ENCODE measurements at regions not wholly inside any gene's neighbourhood (a gene's known extent, or its start where the extent isn't known, plus 50 kb on each side); places are given as distances from the start of the nearest gene placed in this dataset.

DNA sequence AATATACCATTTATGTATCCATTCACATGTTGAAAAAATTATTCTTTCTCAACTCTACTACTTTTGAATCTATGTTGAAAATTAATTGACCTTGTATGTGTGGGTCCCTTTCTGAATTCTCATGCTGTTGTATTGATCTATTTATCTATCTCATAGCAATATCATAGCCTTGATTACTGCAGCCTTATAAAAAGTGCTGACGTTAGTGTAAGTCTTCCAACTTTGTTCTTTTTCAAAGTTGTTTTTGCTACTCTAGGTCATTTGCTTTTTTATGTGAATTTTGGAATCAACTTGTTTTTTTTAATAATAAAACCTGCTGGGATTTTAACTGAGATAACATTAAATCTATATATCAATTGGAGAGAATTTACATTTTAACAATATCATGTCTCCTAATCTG, 52.2 kb upstream of the PAX3 start:
- TF ChIP-seq, protein P1, sequence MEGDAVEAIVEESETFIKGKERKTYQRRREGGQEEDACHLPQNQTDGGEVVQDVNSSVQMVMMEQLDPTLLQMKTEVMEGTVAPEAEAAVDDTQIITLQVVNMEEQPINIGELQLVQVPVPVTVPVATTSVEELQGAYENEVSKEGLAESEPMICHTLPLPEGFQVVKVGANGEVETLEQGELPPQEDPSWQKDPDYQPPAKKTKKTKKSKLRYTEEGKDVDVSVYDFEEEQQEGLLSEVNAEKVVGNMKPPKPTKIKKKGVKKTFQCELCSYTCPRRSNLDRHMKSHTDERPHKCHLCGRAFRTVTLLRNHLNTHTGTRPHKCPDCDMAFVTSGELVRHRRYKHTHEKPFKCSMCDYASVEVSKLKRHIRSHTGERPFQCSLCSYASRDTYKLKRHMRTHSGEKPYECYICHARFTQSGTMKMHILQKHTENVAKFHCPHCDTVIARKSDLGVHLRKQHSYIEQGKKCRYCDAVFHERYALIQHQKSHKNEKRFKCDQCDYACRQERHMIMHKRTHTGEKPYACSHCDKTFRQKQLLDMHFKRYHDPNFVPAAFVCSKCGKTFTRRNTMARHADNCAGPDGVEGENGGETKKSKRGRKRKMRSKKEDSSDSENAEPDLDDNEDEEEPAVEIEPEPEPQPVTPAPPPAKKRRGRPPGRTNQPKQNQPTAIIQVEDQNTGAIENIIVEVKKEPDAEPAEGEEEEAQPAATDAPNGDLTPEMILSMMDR (conservative IDR thresholded peaks at IDR 0.05 in 1 of 2, IDR thresholded peaks at IDR 0.05 in 1 of 2; ENCODE audit: low read depth in 1 of 2, low read length in 2 of 2) = no peak
- no peak for TF ChIP-seq EZH2 (IDR thresholded peaks at IDR 0.05; ENCODE audit: low read length, missing control alignments)
- Histone ChIP-seq H3K4me1 (ENCODE audit: control insufficient read depth, extremely low read depth, insufficient read depth, low read length) (no peaks in the 10 kb centered on the region), H3K4me3 (replicated peaks in 1 of 4; ENCODE audit: control extremely low read depth in 1 of 4, insufficient read depth in 1 of 4, low read depth in 3 of 4, low read length in 4 of 4) (no peak overlapping the region), H3K4me2 (ENCODE audit: extremely low read depth, insufficient read depth, low read length) (no peak overlapping the region), H3K9ac (ENCODE audit: insufficient read depth, low read length) (no peak overlapping the region), H3K79me2 (ENCODE audit: control insufficient read depth, insufficient read depth, low read length) (no peaks in the 10 kb centered on the region), H3K36me3 (ENCODE audit: control insufficient read depth, insufficient read depth, low read length) (no peaks in the 10 kb centered on the region), H2AFZ (ENCODE audit: low read length) (no peak overlapping the region), H3K27me3 (ENCODE audit: control insufficient read depth, insufficient read depth, low read length) (no peaks in the 10 kb centered on the region), H4K20me1 (ENCODE audit: control insufficient read depth, extremely low read depth, insufficient read depth, low read length) (no peaks in the 10 kb centered on the region), H3K9me3 (ENCODE audit: control insufficient read depth, insufficient read depth, low read depth, low read length) (no peaks in the 10 kb centered on the region), H3K27ac (ENCODE audit: insufficient read depth, low read length) (no peak overlapping the region)
- no peak for DNase-seq (ENCODE audit: low read depth in 2 of 2)

DNA sequence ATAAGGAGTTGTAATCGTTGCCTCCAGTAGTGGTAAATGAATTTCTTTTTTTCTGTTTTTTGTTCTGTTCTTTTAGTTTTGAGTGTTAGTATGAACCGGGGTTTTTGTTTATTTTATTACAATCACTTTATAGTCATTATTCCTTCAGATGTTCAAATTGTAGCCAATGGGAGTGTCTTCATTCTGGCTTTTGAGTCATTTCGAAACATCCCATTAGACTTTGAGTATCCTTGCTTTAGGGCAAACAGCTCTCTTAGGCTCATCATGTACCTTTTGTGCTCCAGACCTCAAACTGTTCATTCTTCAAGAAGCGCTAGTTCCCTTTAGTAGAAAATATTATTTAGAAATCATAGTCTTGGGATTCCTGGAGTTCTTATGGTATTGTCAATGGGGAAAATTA, 54.2 kb upstream of the PAX3 start:
- Histone ChIP-seq H3K4me1 (ENCODE audit: control insufficient read depth, extremely low read depth, insufficient read depth, low read length) (no peaks in the 10 kb centered on the region), H3K27ac (ENCODE audit: insufficient read depth, low read length) (no peak overlapping the region), H3K4me2 (ENCODE audit: extremely low read depth, insufficient read depth, low read length) (no peak overlapping the region), H4K20me1 (ENCODE audit: control insufficient read depth, extremely low read depth, insufficient read depth, low read length) (no peaks in the 10 kb centered on the region), H3K36me3 (ENCODE audit: control insufficient read depth, insufficient read depth, low read length) (no peaks in the 10 kb centered on the region), H3K4me3 (replicated peaks in 1 of 4; ENCODE audit: control extremely low read depth in 1 of 4, insufficient read depth in 1 of 4, low read depth in 3 of 4, low read length in 4 of 4) (no peak overlapping the region), H3K9me3 (ENCODE audit: control insufficient read depth, insufficient read depth, low read depth, low read length) (no peaks in the 10 kb centered on the region), H3K9ac (ENCODE audit: insufficient read depth, low read length) (no peak overlapping the region), H3K27me3 (ENCODE audit: control insufficient read depth, insufficient read depth, low read length) (no peaks in the 10 kb centered on the region), H3K79me2 (ENCODE audit: control insufficient read depth, insufficient read depth, low read length) (no peaks in the 10 kb centered on the region), H2AFZ (ENCODE audit: low read length) (no peak overlapping the region)
- no peak for TF ChIP-seq EZH2 (IDR thresholded peaks at IDR 0.05; ENCODE audit: low read length, missing control alignments)
- TF ChIP-seq, protein P1 (conservative IDR thresholded peaks at IDR 0.05 in 1 of 2, IDR thresholded peaks at IDR 0.05 in 1 of 2; ENCODE audit: low read depth in 1 of 2, low read length in 2 of 2) = no peak
- DNase-seq (ENCODE audit: low read depth in 2 of 2) = no peak

DNA sequence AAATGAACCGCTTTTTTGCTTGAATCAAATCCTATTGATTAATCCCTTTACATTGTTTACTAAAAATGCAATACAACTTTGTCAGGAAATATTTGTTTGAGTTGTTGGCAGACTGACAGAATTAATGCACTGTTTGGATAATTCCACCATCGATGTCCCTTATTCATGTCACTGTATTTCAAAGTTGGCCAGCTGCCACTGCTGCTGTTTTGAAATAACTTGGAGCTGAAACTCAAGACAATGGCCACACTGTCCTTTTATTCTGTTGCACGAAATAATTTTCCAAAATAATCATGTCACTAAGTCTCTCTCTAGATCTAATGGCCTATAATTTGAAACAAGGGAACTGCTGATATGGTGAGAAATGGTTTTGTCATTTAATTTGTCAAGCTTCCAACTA, 55.2 kb upstream of the PAX3 start:
- DNase-seq (ENCODE audit: low read depth in 2 of 2) = no peak
- Histone ChIP-seq H3K79me2 (ENCODE audit: control insufficient read depth, insufficient read depth, low read length) (no peaks in the 10 kb centered on the region), H3K4me3 (replicated peaks in 1 of 4; ENCODE audit: control extremely low read depth in 1 of 4, insufficient read depth in 1 of 4, low read depth in 3 of 4, low read length in 4 of 4) (no peak overlapping the region), H3K4me2 (ENCODE audit: extremely low read depth, insufficient read depth, low read length) (no peak overlapping the region), H4K20me1 (ENCODE audit: control insufficient read depth, extremely low read depth, insufficient read depth, low read length) (no peaks in the 10 kb centered on the region), H2AFZ (ENCODE audit: low read length) (no peak overlapping the region), H3K27ac (ENCODE audit: insufficient read depth, low read length) (no peak overlapping the region), H3K4me1 (ENCODE audit: control insufficient read depth, extremely low read depth, insufficient read depth, low read length) (no peaks in the 10 kb centered on the region), H3K27me3 (ENCODE audit: control insufficient read depth, insufficient read depth, low read length) (no peaks in the 10 kb centered on the region), H3K36me3 (ENCODE audit: control insufficient read depth, insufficient read depth, low read length) (no peaks in the 10 kb centered on the region), H3K9me3 (ENCODE audit: control insufficient read depth, insufficient read depth, low read depth, low read length) (no peaks in the 10 kb centered on the region), H3K9ac (ENCODE audit: insufficient read depth, low read length) (no peak overlapping the region)
- TF ChIP-seq, protein P1 (conservative IDR thresholded peaks at IDR 0.05 in 1 of 2, IDR thresholded peaks at IDR 0.05 in 1 of 2; ENCODE audit: low read depth in 1 of 2, low read length in 2 of 2) = no peak
- no peak for TF ChIP-seq EZH2 (IDR thresholded peaks at IDR 0.05; ENCODE audit: low read length, missing control alignments)

Data from fibroblast of lung (primary cell).